HUDEP-2 (cell line): ENCODE measurements at regions not wholly inside any gene's neighbourhood (a gene's known extent, or its start where the extent isn't known, plus 50 kb on each side); places are given as distances from the start of the nearest gene placed in this dataset.

ENCODE experiments used
- DNase-seq, 76 experiments: peaks; one replicate each; lab custom pipeline; 2025; ENCODE audit not compliant: unreplicated experiment in 76 of 76; lab: John Stamatoyannopoulos, UW

DNA sequence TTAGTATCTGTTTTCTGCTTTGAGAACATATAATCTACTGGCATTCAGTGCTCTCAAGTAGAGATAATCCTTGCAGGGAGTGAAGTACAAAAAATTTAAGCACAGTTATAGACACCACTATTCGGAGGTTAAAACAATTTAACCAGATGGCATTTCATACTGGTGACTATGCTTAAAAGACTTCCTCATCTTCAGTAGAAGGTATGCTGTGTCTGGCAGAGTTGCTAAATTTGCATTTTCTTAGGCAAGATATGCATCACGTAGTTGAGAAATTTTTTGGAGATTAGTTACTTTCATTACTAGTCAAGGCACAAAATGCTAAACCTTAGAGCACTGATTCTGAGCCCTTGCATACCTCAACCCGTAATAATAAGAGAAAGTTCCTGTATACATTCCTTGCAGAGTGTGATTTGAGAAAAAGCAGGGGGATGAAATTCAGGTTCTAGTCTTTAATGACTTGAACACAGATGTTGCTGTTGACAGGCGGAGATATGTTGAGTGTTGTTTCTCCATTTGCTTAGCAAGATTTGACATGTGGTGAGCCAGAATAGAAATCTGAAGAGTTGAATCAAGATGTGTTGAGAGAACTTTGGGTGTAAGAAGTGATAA is 70.8 kb upstream of the STARD4 start:
- no peak for DNase-seq

GRCh38 chr5:111582451-111582850 is 70.1 kb upstream of the STARD4 start:
- DNase-seq: no peak

DNA sequence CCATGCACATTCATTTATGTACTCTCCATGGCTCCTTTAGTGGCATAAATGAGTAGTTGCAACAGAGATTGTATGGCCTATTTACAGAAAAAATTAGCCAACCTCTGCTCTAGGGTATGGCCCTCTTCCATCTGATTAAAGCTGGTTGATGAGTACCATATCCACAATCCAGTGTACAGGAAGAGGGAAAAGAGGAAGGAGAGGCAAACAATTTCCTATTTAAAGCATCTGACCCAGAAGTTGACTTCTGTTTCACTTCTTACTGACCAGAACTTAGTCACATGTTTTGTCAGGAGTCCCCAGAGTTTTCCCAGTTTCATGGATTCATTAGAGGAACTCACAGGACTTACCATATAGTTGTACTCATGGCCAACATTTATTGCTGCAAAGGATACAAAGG is 68.6 kb upstream of the STARD4 start:
- DNase-seq: no peak

GRCh38 chr5:111574311-111574710 is 62.0 kb upstream of the STARD4 start:
- DNase-seq: no peak

DNA sequence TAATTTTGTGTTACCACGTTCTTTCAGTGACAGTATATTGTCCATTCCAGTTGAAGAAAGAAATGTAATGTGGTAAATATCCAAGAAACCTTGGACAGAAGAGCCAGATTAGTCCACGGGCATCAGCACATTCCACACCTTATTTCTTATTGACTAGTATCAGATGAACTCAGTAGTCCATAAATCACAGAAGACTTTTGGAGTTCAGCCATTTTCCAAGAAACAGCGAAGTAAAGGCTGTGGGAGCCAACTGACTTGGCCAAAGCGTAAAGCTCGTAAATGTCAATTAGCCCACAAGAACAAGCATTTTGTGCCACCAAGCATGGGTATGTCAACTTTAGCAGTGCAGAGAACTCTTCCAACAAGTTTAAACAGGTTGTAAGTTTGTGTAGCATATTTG is 60.2 kb upstream of the STARD4 start:
- no peak for DNase-seq

- no peak for DNase-seq
Observed at GRCh38 chr5:111563031-111563822, 50.9 kb upstream of the STARD4 start.

GRCh38 chr5:111562561-111562960 is 50.2 kb upstream of the STARD4 start:
- DNase-seq: no peak
